T-helper 2 cell treated with Interferon-gamma antibody and Interleukin-4, amounts not matched to agents 100 ng/mL and 5 ng/mL, for 36 hours (primary cell): ENCODE measurements at regions not wholly inside any gene's neighbourhood (a gene's known extent, or its start where the extent isn't known, plus 50 kb on each side); places are given as distances from the start of the nearest gene placed in this dataset.

Experiments used
- intact Hi-C: fragments of 100-400 bp; cut with micrococcal nuclease; formaldehyde crosslinking; loops from one replicate; pipeline ENCODE4 v1.15.1; 2023

- intact Hi-C loops, result no loop called here
These were observed 167.6 kb downstream of the LINC00237 start for GRCh38 chr20:20938599-20938998.

- intact Hi-C loops, result no loop called here
These were observed 168.0 kb downstream of the LINC00237 start for GRCh38 chr20:20938131-20938530.

GRCh38 chr20:20933142-20933958 lies 172.8 kb downstream of the LINC00237 start:
- intact Hi-C loops, result no loop called here

- intact Hi-C loops, result no loop called here
These were observed 174.0 kb downstream of the LINC00237 start for GRCh38 chr20:20932156-20932555.

DNA sequence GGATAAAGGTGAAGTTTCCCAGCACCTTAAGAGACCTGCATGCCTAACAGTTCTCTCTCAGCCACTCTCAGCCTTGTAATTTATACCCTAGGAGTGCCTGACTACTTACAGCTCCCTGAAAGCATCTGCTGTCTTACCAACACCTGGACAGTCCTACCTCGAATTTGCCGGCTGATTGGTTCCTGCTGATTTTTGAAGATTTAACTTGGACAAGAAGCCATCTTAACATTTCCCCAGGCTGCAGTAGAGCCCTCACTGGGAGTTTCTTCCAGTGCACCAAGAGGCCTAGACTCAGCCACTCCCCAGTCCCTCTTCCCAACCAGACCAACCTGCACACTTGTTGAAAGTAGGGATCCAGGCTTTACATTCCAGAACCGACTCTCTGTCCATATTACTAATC lies 174.5 kb downstream of the LINC00237 start:
- intact Hi-C loops, result no loop called here

DNA sequence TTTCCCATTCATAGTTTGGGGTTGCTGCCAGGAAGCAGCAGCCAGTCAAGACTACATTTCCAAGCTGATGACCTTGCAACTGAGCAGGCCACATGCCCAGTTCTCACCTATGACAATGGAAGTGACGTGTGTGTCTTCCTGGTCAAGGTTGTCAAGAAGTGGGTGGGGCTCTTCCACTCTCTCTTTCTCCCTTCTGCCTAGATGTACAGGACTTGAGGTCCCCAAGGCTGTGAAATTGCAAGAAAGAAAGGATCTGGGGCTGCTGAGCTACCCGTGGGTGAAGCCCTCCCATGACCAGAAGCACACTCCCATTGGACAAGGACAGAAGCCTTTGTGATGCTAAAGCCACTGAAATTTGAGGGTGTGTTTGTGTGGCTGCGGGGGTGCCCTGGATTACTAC lies 175.1 kb downstream of the LINC00237 start:
- intact Hi-C loops, result no loop called here

- intact Hi-C loops, result no loop called here
These were observed 175.7 kb downstream of the LINC00237 start for GRCh38 chr20:20930500-20930899.

- intact Hi-C loops, result no loop called here
These were observed 176.8 kb downstream of the LINC00237 start for GRCh38 chr20:20929341-20929740.

DNA sequence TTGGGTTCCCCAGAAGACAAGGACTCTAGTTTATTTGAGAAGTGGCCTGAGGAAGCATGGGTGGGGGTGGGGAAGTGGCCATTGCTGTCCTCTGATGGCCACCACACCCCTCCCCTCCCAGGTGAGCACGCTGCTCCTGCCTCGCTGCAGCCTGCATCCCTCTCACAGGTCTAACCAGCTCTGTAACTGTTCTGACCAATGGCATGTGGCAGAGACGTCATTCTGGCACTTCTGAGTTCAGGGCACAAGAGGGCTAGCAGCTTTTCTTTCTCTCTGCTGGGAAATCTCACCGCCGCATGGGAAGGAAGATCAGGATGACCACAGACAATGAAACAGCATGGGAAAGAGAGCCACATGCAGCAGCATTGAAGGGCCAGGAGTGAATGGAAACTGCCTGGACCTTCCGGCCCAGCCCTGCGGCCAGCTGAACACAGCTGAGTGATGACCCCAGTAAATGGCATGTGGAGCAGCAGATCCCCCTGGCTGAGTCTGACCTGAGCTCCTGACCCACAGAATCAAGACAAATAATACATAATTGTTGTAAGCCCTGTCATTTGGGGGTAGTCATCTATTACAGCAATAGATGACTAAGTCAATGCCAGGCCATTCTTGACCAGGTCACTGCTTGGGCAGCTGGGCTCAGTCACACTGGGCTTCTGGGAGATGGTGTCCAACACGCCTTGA lies 179.8 kb downstream of the LINC00237 start:
- intact Hi-C loops, result no loop called here

GRCh38 chr20:20920433-20920832 lies 185.7 kb downstream of the LINC00237 start:
- intact Hi-C loops, result no loop called here

GRCh38 chr20:20915844-20916243 lies 190.3 kb downstream of the LINC00237 start:
- intact Hi-C loops, result no loop called here

- intact Hi-C loops, result no loop called here
These were observed 192.0 kb upstream of the RALGAPA2 start for GRCh38 chr20:20904501-20904831.

GRCh38 chr20:20903773-20904500 lies 191.5 kb upstream of the RALGAPA2 start:
- intact Hi-C loops, result no loop called here

GRCh38 chr20:20897922-20898321 lies 185.5 kb upstream of the RALGAPA2 start:
- intact Hi-C loops, result no loop called here

DNA sequence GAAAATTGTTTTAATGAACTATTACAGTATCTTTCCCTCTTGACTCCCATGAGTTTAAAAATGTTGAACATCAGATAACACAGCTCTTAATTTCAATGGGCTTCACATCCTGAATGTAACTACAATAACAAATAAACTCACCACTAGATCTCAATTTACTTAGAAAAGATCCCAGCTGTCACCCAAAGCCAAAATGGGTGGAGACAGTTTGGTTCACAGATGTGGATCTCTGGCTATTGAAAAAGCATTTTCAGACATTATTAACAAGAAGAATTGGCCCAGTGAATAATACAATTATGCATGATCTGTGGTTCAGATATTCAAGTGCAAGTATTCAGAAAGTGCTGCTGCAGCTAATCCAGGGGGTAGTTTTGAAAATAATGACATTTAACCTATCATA lies 184.7 kb upstream of the RALGAPA2 start:
- intact Hi-C loops, result no loop called here

GRCh38 chr20:20896606-20897005 lies 184.2 kb upstream of the RALGAPA2 start:
- intact Hi-C loops, result no loop called here

DNA sequence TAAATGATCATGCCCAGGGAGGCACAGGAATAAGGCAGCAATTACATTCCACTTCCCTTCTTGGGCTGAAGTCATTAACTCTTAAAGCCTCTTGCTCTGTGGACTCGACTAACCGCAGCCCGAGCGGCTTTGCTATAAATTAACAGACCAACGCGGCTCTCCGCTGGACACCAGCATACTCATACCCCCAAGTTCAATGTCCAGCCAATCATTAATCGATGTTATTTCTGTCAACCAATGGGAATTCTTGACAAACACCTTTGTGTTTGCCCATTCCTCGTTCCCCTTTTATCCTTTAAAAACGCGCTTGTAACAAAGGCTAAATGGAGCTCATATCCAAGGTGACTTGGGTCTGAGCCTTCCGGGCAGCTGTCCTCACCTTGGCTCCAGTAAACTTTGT lies 183.1 kb upstream of the RALGAPA2 start:
- intact Hi-C loops, result no loop called here

GRCh38 chr20:20894753-20895152 lies 182.3 kb upstream of the RALGAPA2 start:
- intact Hi-C loops, result no loop called here

DNA sequence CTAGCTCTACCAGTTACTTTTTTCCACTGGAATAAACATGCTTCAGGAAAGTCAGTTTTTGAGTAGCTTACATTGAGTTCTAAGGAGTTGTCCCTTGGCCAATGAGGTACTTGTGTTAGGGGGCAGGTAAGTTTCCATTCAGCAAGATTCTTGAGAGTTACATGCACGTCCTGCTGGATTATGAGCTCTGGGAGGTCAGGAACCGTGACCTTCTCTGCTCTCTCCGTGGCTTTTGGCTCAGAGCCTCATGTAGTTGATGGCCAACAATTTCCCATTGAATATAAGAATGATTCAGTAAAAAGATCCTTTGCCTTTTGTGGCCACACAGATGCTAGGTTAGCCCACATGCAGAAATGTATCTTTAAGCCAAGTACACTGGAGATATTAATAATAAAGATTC lies 181.8 kb upstream of the RALGAPA2 start:
- intact Hi-C loops, result no loop called here

- intact Hi-C loops, result no loop called here
These were observed 179.9 kb upstream of the RALGAPA2 start for GRCh38 chr20:20892328-20892727.

DNA sequence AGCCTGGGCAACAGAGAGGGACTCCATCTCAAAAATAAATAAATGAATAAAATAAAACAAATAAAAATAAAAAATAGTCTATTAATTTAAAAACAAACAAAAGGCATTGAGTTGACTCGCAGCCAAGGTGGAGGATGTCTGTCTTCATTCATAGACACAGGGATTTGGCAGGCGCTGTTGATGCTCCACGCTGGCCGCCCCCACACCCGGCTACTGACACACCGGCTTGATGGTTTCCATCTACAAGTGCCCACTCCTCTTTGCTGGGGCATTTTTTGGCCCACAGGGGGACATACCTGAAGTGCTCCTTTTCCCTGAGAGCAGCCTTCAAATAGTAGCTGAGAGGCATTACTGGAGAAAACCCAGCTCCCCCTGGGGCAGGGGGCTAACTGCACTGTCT lies 178.3 kb upstream of the RALGAPA2 start:
- intact Hi-C loops, result no loop called here

DNA sequence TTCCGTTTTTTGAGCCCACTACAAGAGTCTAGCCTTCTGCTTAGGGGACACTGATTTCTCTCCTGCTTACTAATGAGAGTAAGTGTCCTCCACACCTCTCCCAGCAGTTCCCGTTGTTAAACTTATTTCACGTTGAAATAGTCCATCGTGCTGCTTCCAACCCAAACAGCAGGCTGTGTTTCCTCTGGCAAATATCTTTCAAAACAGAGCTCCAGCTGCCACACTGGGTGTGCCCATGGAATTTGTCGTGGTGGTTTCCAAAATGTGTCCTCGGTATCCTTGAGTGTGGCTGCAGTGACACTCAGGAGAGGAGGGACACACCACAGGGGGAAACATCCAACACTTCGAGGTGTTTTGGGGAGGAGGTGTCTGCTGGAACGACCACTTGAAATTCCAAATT lies 176.5 kb upstream of the RALGAPA2 start:
- intact Hi-C loops, result no loop called here
